ENCODE measurements at regions not wholly inside any gene's neighbourhood (a gene's known extent, or its start where the extent isn't known, plus 50 kb on each side); places are given as distances from the start of the nearest gene placed in this dataset.

DNA sequence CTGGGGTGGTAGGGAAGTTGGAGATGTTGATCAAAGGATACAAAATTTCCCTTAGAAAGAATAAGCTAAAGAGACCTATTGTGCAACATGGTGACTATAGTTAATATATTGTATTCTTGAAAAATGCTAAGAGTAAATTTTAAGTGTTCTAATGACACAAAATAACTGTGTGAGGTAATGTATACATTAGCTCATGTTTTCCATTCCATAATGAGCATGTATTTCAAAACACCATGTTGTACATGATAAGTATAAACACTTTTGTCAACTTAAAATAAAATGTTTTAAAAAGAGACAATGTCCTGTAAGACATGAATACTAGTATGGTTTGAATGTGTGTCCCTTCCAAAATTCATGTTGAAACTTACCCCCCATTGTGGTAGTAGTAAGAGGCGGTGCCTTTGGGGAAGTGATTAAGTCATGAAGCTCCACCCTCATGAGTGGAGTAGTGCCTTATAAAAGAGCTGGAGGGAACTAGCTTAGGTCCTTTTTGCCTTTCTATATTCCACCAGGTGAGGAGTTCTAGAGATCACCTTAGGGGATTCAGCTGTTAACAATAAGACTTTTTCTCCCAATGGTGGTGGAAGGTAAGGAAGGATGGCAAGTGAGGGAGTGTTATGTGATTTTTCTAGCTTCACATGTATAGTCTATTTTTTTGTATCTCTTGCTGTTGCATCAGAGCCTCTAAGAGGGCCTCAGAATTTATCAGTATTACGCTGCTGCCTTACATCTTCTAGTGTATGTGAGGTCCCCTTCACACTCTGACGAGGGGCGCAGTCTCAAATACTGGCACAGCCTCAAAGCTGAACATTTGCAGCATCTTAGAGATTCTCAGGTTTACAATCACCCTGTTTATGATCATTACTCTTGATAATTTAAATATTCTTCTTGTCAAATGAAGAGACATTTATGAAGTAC, 94.9 kb upstream of the NREP start:
- TF ChIP-seq, protein P1, sequence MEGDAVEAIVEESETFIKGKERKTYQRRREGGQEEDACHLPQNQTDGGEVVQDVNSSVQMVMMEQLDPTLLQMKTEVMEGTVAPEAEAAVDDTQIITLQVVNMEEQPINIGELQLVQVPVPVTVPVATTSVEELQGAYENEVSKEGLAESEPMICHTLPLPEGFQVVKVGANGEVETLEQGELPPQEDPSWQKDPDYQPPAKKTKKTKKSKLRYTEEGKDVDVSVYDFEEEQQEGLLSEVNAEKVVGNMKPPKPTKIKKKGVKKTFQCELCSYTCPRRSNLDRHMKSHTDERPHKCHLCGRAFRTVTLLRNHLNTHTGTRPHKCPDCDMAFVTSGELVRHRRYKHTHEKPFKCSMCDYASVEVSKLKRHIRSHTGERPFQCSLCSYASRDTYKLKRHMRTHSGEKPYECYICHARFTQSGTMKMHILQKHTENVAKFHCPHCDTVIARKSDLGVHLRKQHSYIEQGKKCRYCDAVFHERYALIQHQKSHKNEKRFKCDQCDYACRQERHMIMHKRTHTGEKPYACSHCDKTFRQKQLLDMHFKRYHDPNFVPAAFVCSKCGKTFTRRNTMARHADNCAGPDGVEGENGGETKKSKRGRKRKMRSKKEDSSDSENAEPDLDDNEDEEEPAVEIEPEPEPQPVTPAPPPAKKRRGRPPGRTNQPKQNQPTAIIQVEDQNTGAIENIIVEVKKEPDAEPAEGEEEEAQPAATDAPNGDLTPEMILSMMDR (conservative IDR thresholded peaks at IDR 0.05), result no peak
- DNase-seq (ENCODE audit: low read depth, low spot score), result no peak
- Mint-ChIP-seq H3K27ac (ENCODE audit: unreplicated experiment) (no peak overlapping the region), H3K9me3 (no peaks in the 10 kb centered on the region), H3K4me3 (no peak overlapping the region), H3K27me3 (ENCODE audit: low read depth) (no peaks in the 10 kb centered on the region), H3K36me3 (ENCODE audit: low read depth) (no peaks in the 10 kb centered on the region), H3K4me1 (peaks cover 6% of the 10 kb centered on the region)

DNA sequence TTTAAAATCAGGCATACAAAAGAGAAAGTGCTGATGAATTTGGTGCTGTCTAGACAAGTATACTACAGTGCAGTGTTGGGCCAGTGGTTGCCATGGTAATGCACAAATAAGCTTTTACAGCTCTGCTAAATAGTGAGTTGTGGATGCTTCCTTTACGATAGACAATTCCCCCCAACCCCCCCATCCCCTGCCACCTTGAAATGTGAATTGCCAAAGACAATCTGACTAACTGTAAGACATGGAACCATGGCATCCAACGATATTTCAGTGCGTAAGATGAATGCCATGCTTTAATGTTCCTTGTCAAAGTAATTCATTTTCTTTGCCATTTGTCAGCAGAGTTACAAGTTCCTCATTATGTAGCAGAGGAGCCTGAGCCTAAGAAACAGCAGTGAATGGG, 91.5 kb upstream of the NREP start:
- TF ChIP-seq, protein P1 (conservative IDR thresholded peaks at IDR 0.05), result no peak
- H3K4me1 Mint-ChIP-seq, result no peaks in the 10 kb centered on the region
- DNase-seq (ENCODE audit: low read depth, low spot score), result no peak

DNA sequence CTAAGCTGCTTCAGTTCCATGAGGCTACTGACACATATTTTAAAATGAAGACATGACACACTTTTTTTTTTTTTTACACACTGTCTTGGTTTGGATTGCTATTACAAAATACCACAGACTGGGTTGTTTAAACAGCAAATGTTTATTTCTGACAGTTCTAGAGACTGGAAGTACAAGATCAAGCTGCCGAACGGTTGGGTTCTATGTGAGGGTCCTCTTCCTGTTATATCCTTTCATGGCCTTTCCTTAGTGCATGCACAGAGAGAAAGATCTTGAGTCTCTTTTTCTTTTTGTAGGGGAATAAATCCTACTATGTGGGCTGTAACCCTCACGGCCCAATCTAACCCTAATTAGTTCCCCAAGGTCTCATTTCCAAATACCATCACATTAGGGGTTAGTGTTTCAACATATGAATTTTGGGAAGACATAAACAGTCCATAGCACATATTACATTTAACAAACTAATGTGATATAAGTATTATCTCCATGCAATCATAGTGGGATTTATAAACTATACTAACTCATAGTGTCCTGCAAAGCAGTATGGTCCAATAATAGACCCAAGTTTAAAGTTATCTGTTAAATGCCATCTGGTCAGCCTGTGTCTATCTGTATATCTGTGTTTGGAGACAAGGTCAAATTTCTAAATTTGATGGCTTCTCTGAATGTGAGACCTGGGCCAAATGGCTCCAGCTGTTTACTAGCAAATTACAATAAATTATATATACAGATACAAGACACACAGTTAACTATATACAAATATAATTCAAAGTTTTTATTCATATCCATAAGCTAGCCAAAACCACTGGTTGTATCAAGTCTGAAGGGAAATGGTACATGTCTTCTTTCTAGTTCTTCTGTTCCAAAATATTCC, 90.3 kb upstream of the NREP start:
- Mint-ChIP-seq H3K9me3 (no peaks in the 10 kb centered on the region), H3K27me3 (ENCODE audit: low read depth) (no peaks in the 10 kb centered on the region), H3K27ac (ENCODE audit: unreplicated experiment) (no peak overlapping the region), H3K4me3 (no peak overlapping the region), H3K4me1 (no peaks in the 10 kb centered on the region), H3K36me3 (ENCODE audit: low read depth) (no peaks in the 10 kb centered on the region)
- no peak for DNase-seq (ENCODE audit: low read depth, low spot score)
- TF ChIP-seq, protein P1 (conservative IDR thresholded peaks at IDR 0.05), result no peak

More for the DNA sequence above, 91.5 kb upstream of the NREP start:
- H3K9me3 Mint-ChIP-seq, result no peaks in the 10 kb centered on the region
- H3K27ac Mint-ChIP-seq (ENCODE audit: unreplicated experiment), result no peak overlapping the region
- H3K27me3 Mint-ChIP-seq (ENCODE audit: low read depth), result no peaks in the 10 kb centered on the region
- H3K4me3 Mint-ChIP-seq, result no peak overlapping the region
- no peaks in the 10 kb centered on the region for H3K36me3 Mint-ChIP-seq (ENCODE audit: low read depth)

DNA sequence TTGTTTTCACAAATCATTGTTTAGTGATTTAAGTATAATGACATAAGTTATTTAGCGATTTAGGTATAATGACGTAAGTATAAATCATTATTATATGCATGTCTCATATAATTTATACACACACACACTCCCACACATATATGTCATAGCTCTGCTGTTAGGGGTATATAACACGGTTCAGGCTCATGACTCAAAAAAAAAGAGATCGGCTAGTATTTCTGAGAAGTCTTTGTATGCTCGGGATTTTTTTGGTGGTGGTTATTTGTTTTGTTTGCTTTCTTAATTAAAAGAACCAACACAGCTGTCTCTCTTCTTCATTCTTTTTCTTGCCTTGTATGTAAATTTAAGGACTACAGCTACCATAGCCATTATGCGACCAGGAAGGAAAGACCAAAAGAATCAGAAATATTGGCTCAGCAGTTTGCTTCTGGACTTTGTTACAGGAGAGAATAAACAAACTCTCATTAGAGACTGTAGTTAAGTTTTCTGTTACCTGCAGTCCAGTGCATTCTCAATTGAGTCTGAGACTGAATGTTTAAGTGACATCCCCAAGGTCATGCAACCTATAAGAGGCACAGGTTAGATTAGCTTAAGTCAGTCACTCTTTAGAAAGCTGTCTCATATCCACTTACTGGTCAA, 83.2 kb upstream of the NREP start:
- Mint-ChIP-seq H3K4me1 (no peaks in the 10 kb centered on the region), H3K4me3 (no peak overlapping the region), H3K9me3 (no peaks in the 10 kb centered on the region), H3K27me3 (ENCODE audit: low read depth) (no peaks in the 10 kb centered on the region), H3K27ac (ENCODE audit: unreplicated experiment) (no peak overlapping the region), H3K36me3 (ENCODE audit: low read depth) (no peaks in the 10 kb centered on the region)
- TF ChIP-seq, protein P1 (conservative IDR thresholded peaks at IDR 0.05), result no peak
- DNase-seq (ENCODE audit: low read depth, low spot score), result no peak

DNA sequence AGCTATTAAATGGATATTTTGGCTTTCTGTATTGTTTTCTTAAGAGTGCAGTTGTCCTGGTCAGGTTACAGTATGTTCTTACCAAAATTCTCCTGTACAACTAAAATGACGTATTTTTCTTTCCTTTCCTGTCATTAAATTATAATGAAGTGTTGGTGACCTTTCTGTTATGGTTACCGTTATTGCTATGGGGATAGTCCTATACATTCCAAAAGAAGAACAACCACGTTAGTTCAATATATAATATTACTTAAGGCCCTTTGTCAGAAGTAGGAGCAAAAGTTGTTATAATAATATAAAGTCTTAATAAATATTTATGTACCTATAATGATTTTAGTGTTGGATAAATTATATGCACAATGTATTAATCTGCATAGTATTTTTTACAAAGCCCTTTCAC, 82.4 kb upstream of the NREP start:
- H3K27me3 Mint-ChIP-seq (ENCODE audit: low read depth), result no peaks in the 10 kb centered on the region
- H3K4me1 Mint-ChIP-seq, result no peaks in the 10 kb centered on the region
- no peaks in the 10 kb centered on the region for H3K36me3 Mint-ChIP-seq (ENCODE audit: low read depth)
- TF ChIP-seq, protein P1 (conservative IDR thresholded peaks at IDR 0.05), result no peak
- no peak overlapping the region for H3K27ac Mint-ChIP-seq (ENCODE audit: unreplicated experiment)
- no peaks in the 10 kb centered on the region for H3K9me3 Mint-ChIP-seq
- DNase-seq (ENCODE audit: low read depth, low spot score), result no peak
- H3K4me3 Mint-ChIP-seq, result no peak overlapping the region
